HG03280 (cell line): ENCODE measurements at regions not wholly inside any gene's neighbourhood (a gene's known extent, or its start where the extent isn't known, plus 50 kb on each side); places are given as distances from the start of the nearest gene placed in this dataset.
A peak's percentile ranks its signal among the peaks of the same experiment; 100 is the strongest.

Experiments
- ATAC-seq: cut with Tn5 transposase; IDR thresholded peaks from one replicate; pipeline ENCODE4 v1.9.1; 2021; ENCODE audit warnings: mild to moderate bottlenecking, moderate library complexity; ENCODE audit not compliant: unreplicated experiment

- ATAC-seq: no peak
Measured at GRCh38 chr3:71893702-71894479, 108.9 kb upstream of the PROK2 start.

- no peak for ATAC-seq
Measured at GRCh38 chr3:71893122-71893521, 108.2 kb upstream of the PROK2 start.

GRCh38 chr3:71891483-71891882 lies 106.5 kb upstream of the PROK2 start:
- no peak for ATAC-seq

GRCh38 chr3:71890356-71890931 lies 105.5 kb upstream of the PROK2 start:
- no peak for ATAC-seq

- no peak for ATAC-seq
Measured at GRCh38 chr3:71887256-71887655, 102.3 kb upstream of the PROK2 start.

GRCh38 chr3:71885006-71885405 lies 100.1 kb upstream of the PROK2 start:
- ATAC-seq: no peak

GRCh38 chr3:71881732-71882131 lies 96.8 kb upstream of the PROK2 start:
- no peak for ATAC-seq

GRCh38 chr3:71881041-71881440 lies 96.1 kb upstream of the PROK2 start:
- no peak for ATAC-seq

GRCh38 chr3:71879089-71879488 lies 94.1 kb upstream of the PROK2 start:
- no peak for ATAC-seq

GRCh38 chr3:71876135-71877105 lies 91.5 kb upstream of the PROK2 start:
- no peak for ATAC-seq

GRCh38 chr3:71875461-71875947 lies 90.6 kb upstream of the PROK2 start:
- peak; percentile 92 for ATAC-seq

- ATAC-seq: no peak
Measured at GRCh38 chr3:71874618-71875017, 89.7 kb upstream of the PROK2 start.

- no peak for ATAC-seq
Measured at GRCh38 chr3:71873093-71873611, 88.2 kb upstream of the PROK2 start.

GRCh38 chr3:71872256-71872655 lies 87.3 kb upstream of the PROK2 start:
- ATAC-seq: no peak

GRCh38 chr3:71870966-71871512 lies 86.1 kb upstream of the PROK2 start:
- no peak for ATAC-seq

GRCh38 chr3:71868876-71869275 lies 83.9 kb upstream of the PROK2 start:
- ATAC-seq: no peak

- ATAC-seq: no peak
Measured at GRCh38 chr3:71865727-71866126, 80.8 kb upstream of the PROK2 start.

- no peak for ATAC-seq
Measured at GRCh38 chr3:71863563-71864190, 78.7 kb upstream of the PROK2 start.

- ATAC-seq: no peak
Measured at GRCh38 chr3:71862371-71863140, 77.6 kb upstream of the PROK2 start.

GRCh38 chr3:71859123-71859519 lies 74.2 kb upstream of the PROK2 start:
- no peak for ATAC-seq
